ENCODE measurements at regions not wholly inside any gene's neighbourhood (a gene's known extent, or its start where the extent isn't known, plus 50 kb on each side); places are given as distances from the start of the nearest gene placed in this dataset.

GRCh38 chr10:129140921-129141885, 325.8 kb upstream of the MGMT start:
- no peak for DNase-seq

GRCh38 chr10:129151281-129151680, 315.8 kb upstream of the MGMT start:
- DNase-seq: no peak

- no peak for DNase-seq
These were observed 310.6 kb upstream of the MGMT start for GRCh38 chr10:129156406-129156805.

- DNase-seq: no peak
These were observed 309.9 kb upstream of the MGMT start for GRCh38 chr10:129157185-129157584.

- no peak for DNase-seq
These were observed 305.9 kb upstream of the MGMT start for GRCh38 chr10:129161150-129161549.

- no peak for DNase-seq
These were observed 303.5 kb upstream of the MGMT start for GRCh38 chr10:129163531-129163930.

GRCh38 chr10:129165076-129165720, 301.8 kb upstream of the MGMT start:
- DNase-seq: no peak

- DNase-seq: no peak
These were observed 301.3 kb upstream of the MGMT start for GRCh38 chr10:129165770-129166169.

GRCh38 chr10:129168660-129169059, 298.4 kb upstream of the MGMT start:
- no peak for DNase-seq

GRCh38 chr10:129169115-129169514, 297.9 kb upstream of the MGMT start:
- DNase-seq: no peak

GRCh38 chr10:129170812-129171211, 296.2 kb upstream of the MGMT start:
- DNase-seq: no peak

GRCh38 chr10:129171812-129172211, 295.2 kb upstream of the MGMT start:
- no peak for DNase-seq

- DNase-seq: no peak
These were observed 292.6 kb upstream of the MGMT start for GRCh38 chr10:129174232-129175014.

- no peak for DNase-seq
These were observed 287.6 kb upstream of the MGMT start for GRCh38 chr10:129179245-129179971.

GRCh38 chr10:129179972-129180678, 286.9 kb upstream of the MGMT start:
- DNase-seq: no peak

GRCh38 chr10:129184196-129184595, 282.8 kb upstream of the MGMT start:
- no peak for DNase-seq

- DNase-seq: no peak
These were observed 279.7 kb upstream of the MGMT start for GRCh38 chr10:129187331-129187730.

GRCh38 chr10:129191797-129192196, 275.2 kb upstream of the MGMT start:
- DNase-seq: no peak

GRCh38 chr10:129192344-129193128, 274.5 kb upstream of the MGMT start:
- no peak for DNase-seq

GRCh38 chr10:129193148-129193547, 273.9 kb upstream of the MGMT start:
- DNase-seq: no peak

- no peak for DNase-seq
These were observed 272.7 kb upstream of the MGMT start for GRCh38 chr10:129194181-129194870.
